Body of pancreas (tissue), 4 donors: ENCODE measurements at regions not wholly inside any gene's neighbourhood (a gene's known extent, or its start where the extent isn't known, plus 50 kb on each side); places are given as distances from the start of the nearest gene placed in this dataset.

Experiments
- ATAC-seq: fragments of 150-250 bp; one replicate; pipeline ENCODE4 v1.9.1; 2016
- DNase-seq, 4 donors: peaks; one replicate each; pipeline ENCODE4 v3.0.0-alpha.2; 2019
- H3K27ac ChIP-seq, 4 donors: fragments of 200-600 bp; sonication (generic); 1 replicate in 3 of 4; 2 replicates in 1 of 4; pipeline versions ENCODE4 v1.5.1 to v1.6.1; 2016 to 2019; ENCODE audit warnings: mild to moderate bottlenecking in 1 of 4, mixed read lengths in 1 of 4, moderate library complexity in 1 of 4
- H3K27me3 ChIP-seq, 2 donors: fragments of 200-600 bp; sonication (generic); one replicate each; pipeline ENCODE4 v1.6.0; 2016; ENCODE audit warnings: mild to moderate bottlenecking in 1 of 2
- H3K36me3 ChIP-seq, 2 donors: fragments of 200-600 bp; sonication (generic); replicated peaks in 1 of 2; 2 replicates each; pipeline ENCODE4 v1.5.1; 2016; ENCODE audit warnings: low read depth in 2 of 2; ENCODE audit not compliant: insufficient read depth in 1 of 2
- H3K4me1 ChIP-seq: fragments of 200-600 bp; sonication (generic); one replicate; pipeline ENCODE4 v1.6.0; 2016
- H3K4me3 ChIP-seq, 2 donors: fragments of 200-600 bp; sonication (generic); 1 replicate in 1 of 2; 2 replicates in 1 of 2; pipeline ENCODE4 v1.5.1; 2016 to 2019
- H3K9me3 ChIP-seq, 3 donors: fragments of 200-600 bp; sonication (generic); 1 replicate in 2 of 3; 2 replicates in 1 of 3; pipeline ENCODE4 v1.5.1; 2016
- CTCF ChIP-seq, 7 experiments: fragments of 450-650 bp in 4 of 7; fragments of 200-600 bp in 3 of 7; sonication (generic) in 3 of 7; IDR thresholded peaks; one replicate each; pipeline ENCODE4 v1.5.1; 2016 to 2019; ENCODE audit warnings: antibody characterized with exemption in 7 of 7
- POLR2A ChIP-seq, 3 donors: fragments of 450-650 bp; IDR thresholded peaks; one replicate each; pipeline ENCODE4 v1.6.1; 2016; ENCODE audit warnings: antibody characterized with exemption in 3 of 3, mild to moderate bottlenecking in 2 of 3
- WGBS, 2 donors: methylation state at CpG; one replicate each; pipeline ENCODE4 v1.1.5; 2017; 5-methylcytosine and 5-hydroxymethylcytosine counted together
- intact Hi-C: fragments of 100-400 bp; cut with DNase I; formaldehyde crosslinking; loops from one replicate; pipeline ENCODE4 v1.15.1; 2023

DNA sequence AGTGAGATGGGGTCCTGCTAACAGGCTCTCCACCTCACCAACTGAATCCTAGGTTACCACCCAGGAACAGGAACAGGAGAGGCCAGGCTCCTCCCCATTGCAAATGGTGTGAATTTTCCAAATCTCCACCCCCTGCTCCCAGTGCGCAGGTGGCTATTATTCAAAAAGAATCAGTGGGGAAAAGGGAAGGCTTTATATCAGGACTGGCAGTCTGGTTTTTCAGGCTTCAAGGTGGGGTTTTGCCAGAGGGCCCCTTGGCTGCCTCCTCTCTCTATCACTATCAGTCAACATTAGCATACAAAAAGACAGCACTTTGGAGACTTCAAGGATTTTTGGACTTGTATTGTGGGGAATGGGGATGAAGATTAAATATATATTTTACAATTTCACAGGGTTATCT lies 1817.6 kb upstream of the C9orf72 start:
- no peaks in the 10 kb centered on the region for H3K9me3 ChIP-seq
- DNase-seq (no peak), ATAC-seq (no peak)
- intact Hi-C loops: no loop called here
- WGBS, 2 donors: 60 to 76% methylated on average over 1 of the region's 1 CpG
- H3K36me3 ChIP-seq: no peaks in the 10 kb centered on the region
- TF ChIP-seq POLR2A (IDR thresholded peaks at IDR 0.05) (no peak), CTCF (IDR thresholded peaks at IDR 0.05) (no peak)
- no peak overlapping the region for H3K27ac ChIP-seq
- no peaks in the 10 kb centered on the region for H3K27me3 ChIP-seq
- no peak overlapping the region for H3K4me3 ChIP-seq
- no peaks in the 10 kb centered on the region for H3K4me1 ChIP-seq

DNA sequence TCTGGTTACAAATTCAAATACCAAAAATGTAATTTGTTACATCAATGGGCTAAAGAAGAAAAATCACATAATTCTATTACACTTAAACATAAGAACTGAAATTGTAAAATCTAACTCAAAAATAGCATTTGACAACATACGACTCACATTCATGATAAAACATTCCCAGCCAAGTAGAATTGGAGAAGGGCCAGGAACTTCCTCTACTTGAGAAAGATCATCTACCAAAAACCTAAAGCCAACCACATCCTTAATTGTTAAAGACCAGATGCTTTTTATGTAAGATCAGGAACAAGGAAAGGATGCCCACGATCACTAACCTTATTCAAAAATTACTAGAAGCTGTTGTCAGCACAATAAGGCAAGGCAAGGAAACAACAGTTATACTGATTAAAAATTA lies 1819.8 kb upstream of the C9orf72 start:
- H3K27me3 ChIP-seq: no peaks in the 10 kb centered on the region
- TF ChIP-seq CTCF (IDR thresholded peaks at IDR 0.05): no peak
- no peak for TF ChIP-seq POLR2A (IDR thresholded peaks at IDR 0.05)
- ATAC-seq: no peak
- no peaks in the 10 kb centered on the region for H3K36me3 ChIP-seq
- no peaks in the 10 kb centered on the region for H3K9me3 ChIP-seq
- H3K4me3 ChIP-seq: no peak overlapping the region
- 37 to 62% methylated on average over 2 of the region's 2 CpGs for WGBS, 2 donors
- no peak overlapping the region for H3K27ac ChIP-seq
- no peaks in the 10 kb centered on the region for H3K4me1 ChIP-seq
- DNase-seq: no peak
- intact Hi-C loops: no loop called here

GRCh38 chr9:29394855-29395254 lies 1821.6 kb upstream of the C9orf72 start:
- intact Hi-C loops: no loop called here
- Histone ChIP-seq H3K27me3 (no peaks in the 10 kb centered on the region), H3K36me3 (no peaks in the 10 kb centered on the region), H3K9me3 (no peaks in the 10 kb centered on the region), H3K4me3 (no peak overlapping the region), H3K4me1 (no peaks in the 10 kb centered on the region), H3K27ac (no peak overlapping the region)
- no peak for ATAC-seq
- no peak for DNase-seq
- TF ChIP-seq POLR2A (IDR thresholded peaks at IDR 0.05) (no peak), CTCF (IDR thresholded peaks at IDR 0.05) (no peak)
- 63 to 73% methylated on average over 1 of the region's 1 CpG for WGBS, 2 donors

DNA sequence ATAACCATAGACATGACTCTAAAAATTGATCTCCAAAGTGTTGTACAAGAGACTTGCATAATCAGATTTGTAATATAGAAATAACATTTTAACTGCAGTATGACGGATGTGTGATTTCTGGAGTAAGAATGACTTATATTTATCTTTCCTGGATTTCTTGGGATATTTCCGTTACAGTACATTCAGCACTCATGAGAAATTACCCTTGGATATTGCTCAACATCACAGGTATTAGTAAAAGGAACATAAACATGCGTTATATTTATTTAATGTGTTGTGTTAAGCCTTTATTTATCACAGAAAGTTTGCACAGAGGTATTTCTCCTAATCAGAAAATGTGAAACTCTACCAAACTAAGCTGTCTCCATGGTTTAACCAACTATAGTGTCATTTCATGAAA lies 1823.9 kb upstream of the C9orf72 start:
- DNase-seq: no peak
- TF ChIP-seq POLR2A (IDR thresholded peaks at IDR 0.05): no peak
- TF ChIP-seq CTCF (IDR thresholded peaks at IDR 0.05): no peak
- Histone ChIP-seq H3K4me3 (no peak overlapping the region), H3K27me3 (no peaks in the 10 kb centered on the region), H3K27ac (no peak overlapping the region), H3K4me1 (no peaks in the 10 kb centered on the region), H3K36me3 (no peaks in the 10 kb centered on the region), H3K9me3 (no peaks in the 10 kb centered on the region)
- 45 to 58% methylated on average over 3 of the region's 3 CpGs for WGBS, 2 donors
- no peak for ATAC-seq
- intact Hi-C loops: no loop called here

DNA sequence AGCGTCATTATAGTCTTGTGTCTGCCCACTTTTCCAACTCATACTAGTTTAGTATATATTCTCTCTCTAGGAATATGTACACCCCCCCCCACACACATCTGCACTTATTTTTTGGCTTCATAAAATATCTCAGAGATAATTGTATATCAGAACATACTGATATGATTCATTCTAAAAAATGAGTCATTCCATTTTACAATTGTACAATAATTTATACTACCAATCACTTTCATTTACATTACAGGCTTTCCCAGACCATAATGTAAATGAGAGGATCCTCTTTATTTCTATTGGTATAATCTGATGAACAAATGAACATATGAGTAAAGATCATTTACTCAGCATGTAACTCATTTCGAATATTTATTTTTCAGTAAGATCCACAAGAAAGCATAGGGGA lies 1842.9 kb upstream of the C9orf72 start:
- TF ChIP-seq CTCF (IDR thresholded peaks at IDR 0.05): no peak
- no peak for TF ChIP-seq POLR2A (IDR thresholded peaks at IDR 0.05)
- no peaks in the 10 kb centered on the region for H3K27me3 ChIP-seq
- H3K4me1 ChIP-seq: no peaks in the 10 kb centered on the region
- 48 to 59% methylated on average over 2 of the region's 2 CpGs for WGBS, 2 donors
- no peaks in the 10 kb centered on the region for H3K36me3 ChIP-seq
- H3K27ac ChIP-seq: no peak overlapping the region
- no peak for ATAC-seq
- no peaks in the 10 kb centered on the region for H3K9me3 ChIP-seq
- H3K4me3 ChIP-seq: no peak overlapping the region
- intact Hi-C loops: no loop called here
- no peak for DNase-seq
